ENCODE measurements at regions not wholly inside any gene's neighbourhood (a gene's known extent, or its start where the extent isn't known, plus 50 kb on each side); places are given as distances from the start of the nearest gene placed in this dataset.
"Not testable (repeated sequence)": the region's sequence is repeated elsewhere in the genome, so short reads cannot be mapped to it uniquely, and the experiment has no call there.

DNA sequence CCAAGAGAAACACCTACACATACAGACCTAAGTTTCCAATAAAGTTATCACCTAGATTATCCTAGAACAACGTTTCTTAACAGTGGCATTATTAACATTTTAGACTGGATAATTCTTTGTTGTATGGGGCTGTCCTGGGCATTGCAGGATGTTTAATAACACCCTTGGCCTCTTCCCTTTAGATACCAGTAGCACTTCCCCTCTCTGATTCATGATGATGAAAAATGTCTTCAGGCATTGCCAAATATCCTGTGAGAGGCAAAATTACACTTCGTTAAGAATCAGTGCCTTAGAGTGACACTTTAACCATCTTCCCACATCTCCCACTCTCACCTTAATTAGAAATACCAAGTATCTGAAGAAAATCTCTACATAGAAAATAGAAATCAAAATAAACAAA lies 352.6 kb downstream of the CGGBP1 start:
- DNase-seq = peak; percentile 69

DNA sequence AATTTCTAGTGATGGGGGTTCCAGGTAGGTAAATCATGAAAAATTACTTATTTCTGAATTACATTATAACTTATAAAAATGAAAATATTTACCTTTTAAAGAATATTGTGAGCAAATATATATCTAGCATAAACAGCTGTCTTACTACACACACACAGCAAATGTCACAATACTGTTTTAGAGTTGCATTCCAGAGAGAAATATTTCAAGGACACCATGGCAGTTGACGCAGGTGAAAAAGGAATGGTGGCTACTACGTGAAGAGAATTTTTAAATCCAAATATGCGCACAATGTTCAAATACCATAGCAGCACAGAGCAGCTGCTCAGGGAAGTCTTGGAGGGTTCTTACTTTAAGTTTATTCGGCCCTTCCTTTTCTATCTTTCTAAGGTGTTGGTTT lies 356.2 kb downstream of the CGGBP1 start:
- DNase-seq = no peak

DNA sequence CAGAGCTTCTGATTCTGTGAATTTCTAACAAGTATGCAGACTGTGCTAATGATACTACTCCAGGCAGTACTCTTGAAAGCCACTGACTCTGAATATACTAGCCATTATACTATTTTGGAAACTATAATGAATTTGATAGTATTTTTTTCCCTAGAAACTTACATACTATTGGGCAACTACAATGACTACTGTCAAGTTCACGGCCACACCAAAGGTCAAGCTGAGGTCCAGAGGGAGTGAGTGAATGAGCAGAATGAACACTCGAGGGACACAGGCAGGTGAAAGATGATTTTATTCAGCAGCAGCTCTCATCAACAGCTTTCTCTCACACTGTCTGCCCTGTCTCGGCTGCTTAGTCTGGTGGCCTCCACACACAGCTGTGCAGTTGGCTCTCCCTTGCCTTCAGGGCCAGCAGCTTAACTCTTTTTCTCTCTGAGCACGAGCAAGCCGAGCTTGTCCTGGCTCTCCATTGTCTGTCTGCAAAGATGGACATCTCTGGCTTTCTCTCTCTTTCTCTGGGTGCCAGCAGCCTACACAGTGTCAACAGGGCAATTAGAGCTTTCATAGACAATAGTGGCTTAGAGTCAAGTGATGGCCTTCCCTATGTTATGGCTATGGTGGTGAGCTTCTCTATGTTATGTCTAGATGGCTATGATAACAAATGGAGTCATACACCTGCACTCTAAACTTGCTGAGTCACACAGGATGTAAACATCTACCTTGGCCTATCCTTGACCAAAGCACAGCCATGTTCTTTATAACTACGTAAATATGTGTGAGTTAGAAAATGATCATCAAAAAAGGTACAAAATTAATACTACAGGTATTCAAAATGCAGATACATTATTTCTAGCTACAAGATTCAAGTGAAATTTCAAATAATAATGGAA lies 362.4 kb downstream of the CGGBP1 start:
- no peak for DNase-seq

- no peak for DNase-seq
These were observed 364.1 kb downstream of the CGGBP1 start for GRCh38 chr3:87694678-87695077.

DNA sequence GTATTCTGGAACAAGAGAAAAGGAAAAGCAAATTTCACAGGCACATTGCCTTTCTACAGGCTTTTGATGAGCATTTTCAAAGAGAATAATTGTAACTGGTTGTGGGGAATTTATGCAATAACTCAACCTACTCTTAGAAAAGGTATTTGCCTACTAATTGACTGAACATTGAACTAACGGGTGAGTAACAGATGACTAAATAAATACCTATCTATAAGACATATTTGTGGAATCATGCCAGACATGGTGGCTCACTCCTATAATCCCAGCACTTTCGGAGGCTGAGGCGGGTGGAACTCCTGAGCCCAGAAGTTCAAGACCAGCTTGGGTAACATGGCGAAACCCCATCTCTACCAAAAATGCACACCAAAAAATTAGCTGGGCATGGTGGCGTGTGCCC lies 367.7 kb downstream of the CGGBP1 start:
- peak; percentile 16 for DNase-seq

GRCh38 chr3:87678984-87679660 lies 379.7 kb downstream of the CGGBP1 start:
- not testable (repeated sequence) for DNase-seq

DNA sequence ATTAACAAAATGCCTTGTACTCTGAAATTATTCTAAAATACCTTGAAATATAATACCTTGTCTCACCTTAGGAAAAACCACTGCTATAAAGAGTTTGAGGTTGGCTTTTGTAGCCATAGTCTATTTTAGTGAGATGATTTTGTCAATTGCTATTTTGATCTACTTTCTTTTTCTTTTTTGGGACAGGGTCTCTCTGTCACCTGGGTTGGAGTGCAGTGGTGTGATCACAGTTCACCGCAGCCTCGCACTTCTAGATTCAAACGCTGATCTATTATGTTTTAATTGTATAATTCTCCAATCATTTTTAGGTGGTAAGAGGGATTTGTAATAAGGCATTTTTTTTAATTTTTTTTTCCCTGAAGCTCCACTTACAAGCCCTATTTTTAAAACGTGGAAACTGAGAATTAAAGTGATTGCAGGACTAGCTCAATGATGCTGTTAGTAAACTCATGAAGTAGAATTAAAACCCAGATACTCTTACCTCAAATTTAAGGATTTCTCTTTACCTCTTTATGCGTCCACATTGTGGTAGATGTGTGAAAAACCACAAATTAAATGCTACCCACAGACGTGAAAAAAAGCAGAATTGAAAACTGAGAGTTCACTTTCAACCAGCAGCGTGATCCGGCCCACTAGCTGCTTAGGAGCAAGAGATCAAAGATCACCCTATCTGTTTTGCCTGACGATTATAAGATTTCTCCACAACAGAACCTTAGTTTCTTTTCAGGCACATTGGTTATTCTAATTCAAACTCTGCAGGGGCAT lies 384.2 kb downstream of the CGGBP1 start:
- no peak for DNase-seq

DNA sequence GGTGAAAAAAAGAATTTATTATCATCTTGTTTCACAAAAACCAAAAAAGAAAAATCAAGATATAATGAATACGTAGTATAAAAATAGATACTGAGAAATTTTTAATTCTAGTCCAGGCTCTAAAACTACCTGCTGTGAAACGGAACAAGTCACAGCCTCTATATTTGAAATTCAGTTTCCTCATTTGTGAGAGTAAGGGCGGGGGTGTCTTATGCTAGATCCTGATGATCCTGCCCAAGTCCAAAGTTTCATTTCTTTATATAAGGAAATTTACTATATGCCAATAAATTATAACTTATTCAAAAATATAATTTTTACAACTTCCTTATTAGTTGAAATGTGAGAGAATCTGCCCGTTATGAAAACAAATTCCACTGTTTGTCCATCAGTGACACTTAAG lies 385.7 kb downstream of the CGGBP1 start:
- DNase-seq = no peak

DNA sequence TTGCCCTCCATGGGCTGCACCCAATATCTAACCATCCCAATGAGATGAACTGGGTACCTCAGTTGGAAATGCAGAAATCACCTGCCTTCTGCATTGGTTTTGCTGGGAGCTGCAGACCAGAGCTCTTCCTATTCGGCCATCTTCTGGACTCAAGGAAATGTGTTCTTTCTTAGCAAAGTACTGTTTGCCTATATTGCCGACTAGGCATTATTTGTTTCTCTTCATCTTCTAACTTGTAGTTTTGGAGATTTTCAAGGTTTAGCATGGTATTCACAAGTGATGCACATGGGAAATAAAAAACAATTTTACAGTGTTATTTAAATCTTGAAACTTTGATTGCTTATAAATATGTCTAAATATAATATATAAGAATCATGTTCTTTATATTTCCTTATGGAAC lies 377.8 kb upstream of the POU1F1 start:
- DNase-seq = no peak

- DNase-seq = not testable (repeated sequence)
These were observed 376.8 kb upstream of the POU1F1 start for GRCh38 chr3:87653138-87653537.

- DNase-seq = no peak
These were observed 358.0 kb upstream of the POU1F1 start for GRCh38 chr3:87634426-87634825.

- no peak for DNase-seq
These were observed 350.9 kb upstream of the POU1F1 start for GRCh38 chr3:87627316-87627715.

GRCh38 chr3:87626546-87626945 lies 350.2 kb upstream of the POU1F1 start:
- DNase-seq = peak; percentile 35

DNA sequence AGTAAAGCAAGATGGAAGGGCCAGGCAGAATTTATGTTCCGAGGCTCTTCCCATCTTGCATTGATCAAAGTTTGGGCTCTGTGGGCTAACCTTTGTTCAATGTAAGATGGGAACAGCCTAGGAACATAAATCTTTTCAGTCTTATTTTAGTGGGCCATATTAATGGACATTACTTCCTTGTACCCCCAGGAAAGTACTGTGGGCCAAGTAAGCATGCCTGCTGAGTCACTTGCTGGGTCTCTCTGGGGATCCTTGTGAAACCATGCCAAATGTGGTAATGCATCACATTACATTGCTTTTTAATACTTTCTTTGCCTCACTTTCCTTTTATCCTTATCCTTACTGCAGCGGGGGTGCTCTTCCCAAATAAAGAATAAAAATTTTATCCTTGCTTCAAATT lies 349.5 kb upstream of the POU1F1 start:
- no peak for DNase-seq

GRCh38 chr3:87624860-87625259 lies 348.5 kb upstream of the POU1F1 start:
- DNase-seq = no peak

- DNase-seq = no peak
These were observed 345.3 kb upstream of the POU1F1 start for GRCh38 chr3:87621667-87622066.

DNA sequence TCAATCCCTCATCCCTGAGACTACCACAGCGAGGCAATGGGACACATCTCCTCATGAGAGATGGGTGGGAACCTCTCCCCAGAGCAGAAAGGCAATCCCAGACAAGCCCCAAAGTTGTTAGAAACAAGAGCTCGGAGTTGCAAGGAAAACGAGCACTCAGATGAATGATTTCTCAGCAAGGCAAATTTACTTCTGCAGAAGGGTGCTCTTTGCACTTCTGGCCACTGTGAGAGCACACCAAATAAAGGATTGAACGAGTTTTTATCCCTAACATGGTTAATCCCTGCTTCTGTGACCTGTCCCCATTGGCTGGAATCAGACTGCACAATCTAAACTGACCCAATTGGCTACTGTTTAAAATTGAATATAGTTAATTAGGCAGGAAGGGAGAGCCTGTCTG lies 339.1 kb upstream of the POU1F1 start:
- DNase-seq = no peak

DNA sequence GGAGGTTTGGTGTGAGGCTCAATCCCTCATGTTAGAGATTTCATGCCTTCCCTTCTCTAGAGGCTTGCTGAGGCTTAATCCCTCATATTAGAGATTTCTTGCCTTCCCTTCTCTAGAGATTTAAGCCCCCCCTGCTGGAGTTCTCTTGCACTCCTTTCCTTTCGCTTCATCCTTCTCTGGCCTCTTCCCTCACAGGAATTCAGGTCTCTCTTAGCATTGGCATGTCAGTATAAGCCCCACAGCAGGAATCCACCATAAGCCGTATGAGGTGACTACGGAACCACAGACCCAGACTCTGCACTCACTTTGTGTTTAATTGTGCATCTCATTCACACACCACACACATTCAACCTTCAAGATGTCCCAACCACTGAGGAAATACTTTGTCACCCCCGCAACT lies 338.6 kb upstream of the POU1F1 start:
- DNase-seq = no peak

- DNase-seq = no peak
These were observed 330.9 kb upstream of the POU1F1 start for GRCh38 chr3:87607234-87607633.

DNA sequence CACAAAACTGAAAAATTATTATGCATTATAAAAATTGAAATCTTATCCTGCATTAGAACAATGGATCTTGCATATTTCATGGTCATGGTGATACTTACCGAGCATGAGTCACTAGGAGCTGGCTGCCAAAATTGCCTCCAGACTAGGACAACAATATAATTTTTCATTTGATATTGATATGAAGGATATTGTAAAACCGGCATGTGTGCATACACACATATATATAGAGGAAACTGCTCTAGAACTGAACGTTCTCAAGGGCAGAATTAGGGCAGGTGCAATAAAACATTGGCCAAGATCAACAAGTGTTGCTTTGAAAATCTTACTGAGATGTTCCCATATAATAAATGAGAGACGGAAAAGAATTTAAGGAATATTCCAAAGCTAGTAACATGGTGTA lies 319.4 kb upstream of the POU1F1 start:
- no peak for DNase-seq

DNA sequence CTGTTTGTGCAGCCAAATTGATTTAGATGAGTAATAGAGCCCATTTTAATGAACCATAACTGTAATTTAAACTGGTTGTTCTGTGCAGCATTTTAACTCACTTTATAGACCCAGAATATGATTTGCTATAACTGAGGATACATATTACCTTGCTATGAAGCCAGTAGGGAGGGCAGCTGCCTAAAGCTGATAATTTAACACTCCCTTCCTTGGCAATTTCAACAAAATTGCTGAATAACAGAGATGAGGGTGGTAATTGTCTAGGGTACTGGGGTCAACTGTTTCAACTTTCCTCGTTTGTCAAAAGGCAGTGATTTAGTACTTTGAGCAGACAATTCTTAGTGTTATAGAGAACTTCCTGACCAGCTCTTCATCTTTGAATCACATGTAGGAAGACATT lies 304.9 kb upstream of the POU1F1 start:
- DNase-seq = no peak

- no peak for DNase-seq
These were observed 300.4 kb upstream of the POU1F1 start for GRCh38 chr3:87576752-87577151.

DNA sequence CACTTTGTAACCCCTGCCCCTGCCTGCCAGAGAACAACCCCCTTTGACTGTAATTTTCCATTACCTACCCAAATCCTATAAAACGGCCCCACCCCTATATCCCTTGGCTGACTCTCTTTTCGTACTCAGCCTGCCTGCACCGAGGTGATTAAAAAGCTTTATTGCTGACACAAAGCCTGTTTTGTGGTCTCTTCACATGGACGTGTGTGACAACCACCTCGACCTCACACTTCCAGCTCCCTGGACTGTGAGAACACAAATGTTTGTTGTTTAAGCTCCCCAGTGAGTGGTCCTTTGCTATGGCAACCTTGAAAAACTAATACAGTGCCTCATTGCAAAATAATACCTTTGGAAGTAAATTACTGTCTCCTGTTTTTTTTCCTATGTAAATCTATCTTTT lies 299.2 kb upstream of the POU1F1 start:
- DNase-seq = no peak

DNA sequence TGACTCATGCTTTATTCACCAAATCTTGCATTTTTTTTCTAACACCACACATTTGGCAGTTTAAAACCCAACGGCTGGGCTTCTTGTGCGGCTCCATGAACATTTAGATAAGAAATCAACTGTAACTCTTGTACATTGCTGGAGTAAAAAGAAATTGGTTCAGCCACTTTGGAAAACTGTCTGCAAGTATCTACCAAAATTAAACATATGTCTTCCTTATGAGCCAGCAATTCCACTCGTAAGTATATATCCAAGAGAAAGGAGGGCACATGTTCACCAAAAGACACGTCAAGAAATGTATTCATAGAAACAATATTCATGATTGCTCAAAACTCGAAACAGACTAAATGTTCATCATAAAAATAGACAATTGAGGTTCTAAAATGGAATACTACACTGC lies 291.9 kb upstream of the POU1F1 start:
- no peak for DNase-seq

Data from NCI-H226 (cell line).